Activated CD4-positive, alpha-beta T cell treated with anti-CD3 and anti-CD28 coated beads, Interleukin-10, Interleukin-2, amounts not matched to agents 100 ng/mL and 50 ng/mL, durations not matched to agents 16 hours and 8 hours (primary cell): ENCODE measurements at regions not wholly inside any gene's neighbourhood (a gene's known extent, or its start where the extent isn't known, plus 50 kb on each side); places are given as distances from the start of the nearest gene placed in this dataset.

Experiments used
- DNase-seq: peaks from one replicate; pipeline ENCODE4 v3.0.0-alpha.2; 2020

DNA sequence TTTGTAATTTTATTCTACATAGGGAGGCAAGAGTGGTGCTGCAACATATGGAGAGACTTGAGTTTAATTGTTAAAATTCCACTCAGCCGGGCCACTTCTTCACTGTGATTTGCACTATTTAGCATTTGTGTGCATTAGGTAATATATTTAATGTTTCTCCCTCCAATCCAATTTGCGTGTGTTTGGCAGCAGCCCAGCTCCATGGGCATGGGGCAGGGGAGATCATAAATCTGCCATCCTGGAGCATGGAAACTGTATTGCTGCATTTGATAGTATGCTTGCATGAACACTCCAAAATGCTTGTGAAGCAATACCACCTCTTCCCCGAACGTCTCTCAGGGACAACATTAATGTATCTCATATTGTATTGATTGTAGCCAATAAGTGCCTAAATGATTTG is 339.1 kb upstream of the RBFOX1 start:
- no peak for DNase-seq

DNA sequence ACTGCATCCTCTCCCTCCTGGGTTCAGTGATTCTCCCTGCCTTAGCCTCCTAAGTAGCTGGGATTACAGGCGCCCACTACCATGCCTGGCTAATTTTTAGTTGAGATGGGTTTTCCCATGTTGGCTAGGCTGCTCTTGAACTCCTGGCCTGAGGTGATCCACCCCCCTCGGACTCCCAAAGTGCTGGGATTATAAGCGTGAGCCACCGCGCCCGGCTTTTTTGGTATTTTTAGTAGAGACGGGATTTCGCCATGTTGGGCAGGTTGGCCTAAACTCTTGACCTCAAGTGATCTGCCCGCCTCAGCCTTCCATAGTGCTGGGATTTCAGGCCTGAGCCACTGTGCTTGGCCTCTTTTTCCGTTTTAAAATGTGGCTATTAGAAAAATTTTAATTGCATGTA is 343.8 kb upstream of the RBFOX1 start:
- DNase-seq, result no peak

DNA sequence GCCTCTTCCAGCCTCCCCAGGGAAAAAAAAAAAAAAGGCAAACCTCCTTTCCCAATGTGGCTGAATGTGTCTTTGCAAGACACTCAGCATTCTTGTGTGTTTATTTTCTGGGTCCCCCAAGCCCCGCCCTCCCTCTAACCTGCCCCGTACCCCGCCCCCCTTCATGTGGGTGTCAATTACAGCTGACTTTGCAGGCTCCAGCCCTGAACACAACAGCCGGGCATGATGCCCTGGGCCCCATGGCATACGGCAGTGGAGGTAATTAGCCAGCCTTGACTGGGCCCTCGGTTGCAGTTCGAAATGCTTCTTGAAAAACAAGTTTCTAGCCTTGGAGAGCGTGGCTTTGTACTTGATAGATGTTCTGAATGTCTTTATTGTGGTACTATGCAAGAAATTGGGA is 354.7 kb upstream of the RBFOX1 start:
- DNase-seq, result no peak

DNA sequence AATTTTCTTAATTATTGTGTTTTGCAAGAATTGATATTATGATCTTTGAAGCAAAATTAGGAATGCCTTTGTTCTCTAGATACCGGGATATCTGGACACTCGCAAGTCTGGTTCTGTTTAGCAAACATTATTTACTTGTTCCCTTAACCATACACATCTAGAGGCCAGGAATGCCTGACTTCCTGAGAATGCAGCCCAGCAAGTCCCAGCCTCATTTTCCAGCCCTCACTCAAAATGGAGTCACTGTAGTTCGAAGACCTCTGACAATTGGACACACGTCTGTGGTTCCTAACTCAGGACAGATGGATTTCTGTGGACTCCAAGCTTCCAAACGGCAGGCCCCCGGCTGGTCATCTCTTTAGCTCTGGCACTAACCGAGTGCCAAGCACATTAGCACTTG is 355.4 kb upstream of the RBFOX1 start:
- no peak for DNase-seq

DNA sequence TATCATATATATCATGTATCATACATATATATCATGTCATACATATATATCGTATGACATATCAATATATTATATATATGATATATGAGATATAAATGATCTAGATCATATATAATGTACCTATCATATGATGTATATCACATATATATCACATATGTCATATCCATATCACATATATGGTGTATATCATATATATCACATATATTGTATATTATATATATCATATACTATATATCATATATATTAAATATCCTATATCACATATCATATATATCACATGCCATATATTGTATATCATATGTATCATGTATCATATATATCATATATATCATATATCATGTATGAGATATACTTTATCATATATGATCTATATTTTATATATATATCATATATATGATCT is 355.9 kb upstream of the RBFOX1 start:
- DNase-seq, result no peak

DNA sequence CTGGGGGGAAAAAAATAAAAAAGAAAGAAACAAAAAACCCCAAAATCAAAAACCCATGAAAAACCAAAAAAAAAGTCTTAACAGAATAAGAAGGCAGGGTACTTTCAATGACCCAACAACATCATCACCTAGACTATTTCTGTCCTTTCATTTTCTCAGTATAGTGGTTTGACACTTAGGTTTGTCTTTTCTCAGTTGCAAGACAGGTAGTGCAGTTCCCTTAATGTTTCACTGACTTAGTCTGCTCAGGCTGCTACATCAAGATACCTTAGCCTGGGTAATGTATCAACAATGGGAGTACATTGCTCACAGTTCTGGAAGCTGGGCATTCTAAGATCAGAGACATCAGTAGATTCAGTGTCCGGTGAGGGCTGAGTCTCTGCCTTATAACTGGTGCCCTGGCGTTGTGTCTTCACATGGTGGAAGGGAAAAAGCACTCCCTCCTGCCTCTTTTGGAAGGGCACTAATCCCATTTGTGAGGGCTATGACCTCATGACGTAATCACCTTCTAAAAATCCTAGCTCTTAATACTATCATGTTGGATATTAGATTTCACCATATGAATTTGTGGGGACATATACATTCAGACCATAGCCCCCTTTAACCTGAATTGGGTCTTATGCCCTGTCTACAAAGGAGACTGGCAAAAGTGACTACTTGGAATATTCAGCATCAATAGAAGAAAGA is 362.3 kb upstream of the RBFOX1 start:
- no peak for DNase-seq

DNA sequence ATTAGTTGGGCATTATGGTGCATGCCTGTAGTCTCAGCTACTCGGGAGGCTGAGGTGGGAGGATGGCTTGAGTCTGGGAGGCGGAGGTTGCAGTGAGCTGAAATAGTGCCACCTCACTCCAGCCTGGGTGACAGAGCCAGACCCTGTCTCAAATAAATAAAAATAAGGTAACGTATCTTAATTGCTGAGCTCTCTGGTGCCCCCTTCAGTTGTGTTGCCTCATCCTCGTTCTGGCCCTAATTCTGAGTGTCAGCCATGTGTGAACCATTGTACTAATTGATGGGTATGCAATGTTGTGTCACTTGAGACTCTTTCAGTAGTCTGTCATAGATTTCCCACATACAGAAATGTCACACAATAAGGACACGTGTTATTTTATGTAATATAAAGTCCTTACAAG is 363.1 kb upstream of the RBFOX1 start:
- DNase-seq, result no peak

DNA sequence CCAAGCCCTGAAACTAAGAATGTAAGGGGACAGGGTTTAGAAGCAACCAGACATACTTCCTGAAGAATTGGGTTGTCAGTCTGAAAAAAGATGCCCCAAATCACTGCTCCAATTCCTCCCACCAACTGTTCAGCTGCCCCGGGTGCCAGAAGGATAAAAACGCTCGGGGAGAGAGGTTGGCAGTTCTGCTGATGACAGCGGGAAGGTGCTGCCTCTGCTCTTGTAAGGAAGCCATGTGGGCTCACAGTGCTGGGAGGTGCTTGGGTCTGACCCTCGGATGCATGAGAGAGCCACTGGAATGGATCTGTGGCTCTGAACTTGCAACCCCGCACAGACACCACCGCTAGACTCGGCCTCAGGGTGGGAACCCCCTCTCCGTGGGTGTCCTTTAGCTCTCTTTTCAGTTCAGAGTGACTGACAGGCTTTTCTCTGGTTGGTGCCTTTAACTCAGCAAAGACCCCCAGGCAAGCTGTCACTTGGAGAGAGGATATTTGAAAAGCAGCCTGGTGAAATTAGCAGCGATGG is 364.8 kb upstream of the RBFOX1 start:
- no peak for DNase-seq

DNA sequence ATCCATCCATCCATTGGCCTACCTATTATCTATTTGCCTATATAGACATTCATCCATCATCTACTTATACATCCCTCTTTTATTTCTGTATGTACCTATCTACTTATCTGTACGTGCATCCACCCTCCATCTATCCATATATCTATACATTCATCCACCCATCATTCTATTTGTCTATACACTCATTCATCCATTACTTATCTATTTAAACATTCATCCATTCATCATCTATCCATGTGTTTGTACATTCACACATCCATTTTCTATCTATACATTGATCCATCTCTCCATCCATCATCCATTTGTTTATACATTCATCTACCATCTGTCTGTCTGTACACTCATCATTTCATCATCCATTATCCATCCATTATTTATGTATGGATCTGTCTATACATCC is 365.7 kb upstream of the RBFOX1 start:
- no peak for DNase-seq

DNA sequence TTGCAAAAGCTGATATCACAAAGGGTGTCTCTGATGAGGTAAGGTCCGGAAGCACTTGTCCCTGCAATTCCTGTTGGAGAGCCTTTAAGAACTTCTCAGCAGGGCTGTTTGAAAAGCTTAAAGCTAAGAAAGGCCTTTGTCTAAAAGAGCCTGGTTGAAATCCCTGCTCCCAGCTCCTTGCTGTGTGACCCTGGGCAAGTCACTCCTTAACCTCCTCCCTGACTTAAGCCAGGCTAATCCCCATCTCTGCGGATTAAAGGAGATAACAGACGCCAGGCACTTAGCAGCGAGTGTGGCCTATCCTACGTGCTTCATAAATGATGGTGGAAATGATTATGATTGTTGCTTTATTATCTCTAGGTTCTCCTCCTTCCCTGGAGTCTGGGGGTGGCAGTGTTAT is 368.0 kb upstream of the RBFOX1 start:
- DNase-seq, result no peak

DNA sequence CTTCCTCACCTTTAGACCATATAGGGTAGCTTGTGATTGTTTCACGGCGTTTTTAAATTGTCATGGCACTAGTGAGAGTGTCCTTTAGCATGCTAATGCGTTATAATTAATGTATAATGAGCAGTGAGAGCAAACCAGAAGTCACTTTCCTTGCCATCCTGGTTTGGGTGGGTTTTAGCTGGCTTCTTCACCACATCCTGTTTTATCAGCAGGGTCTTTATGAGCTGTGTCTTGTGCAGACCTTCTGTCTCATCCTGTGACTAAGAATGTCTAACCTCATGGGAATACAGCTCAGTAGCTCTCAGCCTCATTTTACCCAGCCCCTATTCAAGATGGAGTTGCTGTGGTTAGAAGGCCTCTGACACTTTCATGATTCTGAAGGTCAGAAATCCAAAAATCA is 370.9 kb upstream of the RBFOX1 start:
- DNase-seq, result no peak

DNA sequence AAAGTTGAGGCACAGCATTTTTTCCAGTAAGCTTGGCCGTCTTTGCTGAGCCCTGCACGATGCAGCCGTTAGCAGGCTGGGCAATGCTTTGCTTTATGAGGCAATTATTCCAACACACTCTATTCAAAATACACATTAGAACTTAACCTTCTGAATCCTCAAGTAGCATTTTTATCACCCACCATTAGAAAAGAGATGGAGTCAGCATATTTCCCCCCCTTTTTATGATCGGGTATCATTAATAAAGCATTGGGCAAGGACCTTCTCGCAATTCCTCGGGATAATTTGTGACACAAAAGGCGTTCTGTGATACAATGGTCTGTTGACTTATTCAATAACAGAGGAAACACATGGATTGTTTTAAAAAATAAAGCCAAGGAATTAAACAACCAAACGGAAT is 374.5 kb upstream of the RBFOX1 start:
- no peak for DNase-seq

DNA sequence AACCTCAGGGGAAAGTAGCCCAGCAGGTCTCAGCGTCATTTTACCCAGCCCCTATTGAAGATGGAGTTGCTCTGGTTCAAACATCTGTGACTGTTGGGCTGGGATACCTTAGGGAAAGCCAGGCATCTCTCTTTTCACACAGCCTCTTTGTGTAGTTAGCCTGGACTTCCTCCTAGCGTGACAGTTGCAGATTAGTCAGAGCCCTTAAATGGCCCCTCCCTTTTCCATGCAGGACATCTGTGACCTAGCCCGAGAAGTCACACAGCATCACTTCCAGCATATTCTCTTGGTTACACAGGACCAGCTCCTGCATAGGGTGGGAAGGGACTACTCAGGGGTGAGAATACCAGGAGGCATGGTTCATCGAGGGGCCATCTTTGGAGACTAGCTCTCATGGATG is 375.0 kb upstream of the RBFOX1 start:
- DNase-seq, result no peak

DNA sequence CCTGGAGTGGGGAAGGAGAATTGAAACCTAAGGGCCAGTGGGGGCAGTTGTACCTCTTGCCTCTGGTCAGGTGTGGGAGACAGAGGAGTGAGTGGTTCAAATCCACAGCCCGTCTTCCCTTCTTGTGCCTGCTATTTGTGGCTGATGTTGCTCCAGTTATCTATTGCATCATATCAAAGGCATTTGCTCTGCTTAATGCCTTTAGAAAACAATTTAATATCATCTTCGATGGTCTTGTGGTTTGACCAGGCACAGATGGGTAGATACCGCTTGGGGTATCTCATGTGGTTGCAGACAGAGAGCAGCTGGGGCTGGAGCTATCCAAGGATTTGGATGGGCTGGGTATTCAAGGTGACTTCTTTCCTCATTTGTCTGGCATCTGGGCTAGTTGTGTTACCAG is 376.1 kb upstream of the RBFOX1 start:
- DNase-seq, result no peak

DNA sequence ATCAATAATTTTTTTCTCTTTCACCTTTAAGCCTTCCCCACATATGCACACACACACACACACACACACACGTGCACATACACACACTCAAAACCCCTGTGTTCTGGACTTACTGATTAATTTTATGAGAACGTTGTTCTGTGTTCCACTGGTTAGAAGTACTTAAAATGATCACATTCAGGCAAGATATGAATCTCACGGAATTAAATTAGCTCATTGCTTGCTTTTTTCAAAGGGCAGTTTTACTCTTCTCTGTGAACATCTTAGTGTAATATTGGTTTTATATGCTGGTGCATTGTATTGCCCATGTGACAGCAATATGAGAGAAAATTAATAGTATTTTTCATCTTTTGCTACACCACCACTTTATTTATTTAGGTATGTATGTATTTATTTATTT is 377.3 kb upstream of the RBFOX1 start:
- no peak for DNase-seq

DNA sequence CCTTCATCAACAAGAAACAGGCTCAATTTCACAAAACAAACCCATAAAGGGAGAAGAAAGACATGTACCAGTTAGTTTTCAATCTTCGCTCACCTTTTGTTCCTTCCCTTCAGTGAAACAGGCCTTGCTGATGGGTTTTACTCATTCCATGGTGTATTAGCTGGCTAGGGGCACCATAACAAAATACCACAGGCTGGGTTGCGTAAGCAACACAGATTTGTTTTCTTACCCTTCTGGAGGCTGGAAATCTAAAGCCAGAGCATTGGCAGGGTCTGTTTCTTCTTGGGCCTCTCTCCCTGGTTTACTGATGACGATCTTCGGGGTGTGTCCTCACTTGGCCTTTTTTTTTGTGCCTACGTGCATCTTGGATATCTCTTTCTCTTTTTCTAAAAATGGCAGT is 383.4 kb upstream of the RBFOX1 start:
- no peak for DNase-seq

DNA sequence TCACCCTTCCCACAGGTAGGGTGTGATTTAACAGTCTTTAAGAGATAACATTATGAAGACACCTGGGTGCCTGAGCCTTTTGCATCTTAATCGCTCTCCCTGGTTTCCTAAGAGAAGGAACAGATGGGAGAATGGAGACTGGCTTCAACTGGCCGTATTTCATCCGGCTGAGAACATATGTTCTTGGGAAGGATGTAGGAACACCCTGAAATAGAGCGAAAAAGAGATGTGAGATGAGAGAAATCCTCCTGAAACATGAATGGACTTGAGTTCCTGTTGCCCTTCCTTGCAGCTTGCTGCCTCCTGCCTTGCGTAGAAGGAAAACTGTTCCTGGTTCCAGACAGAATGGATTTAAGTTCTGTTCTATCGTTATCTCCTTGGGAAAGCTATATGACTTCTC is 385.4 kb upstream of the RBFOX1 start:
- no peak for DNase-seq

DNA sequence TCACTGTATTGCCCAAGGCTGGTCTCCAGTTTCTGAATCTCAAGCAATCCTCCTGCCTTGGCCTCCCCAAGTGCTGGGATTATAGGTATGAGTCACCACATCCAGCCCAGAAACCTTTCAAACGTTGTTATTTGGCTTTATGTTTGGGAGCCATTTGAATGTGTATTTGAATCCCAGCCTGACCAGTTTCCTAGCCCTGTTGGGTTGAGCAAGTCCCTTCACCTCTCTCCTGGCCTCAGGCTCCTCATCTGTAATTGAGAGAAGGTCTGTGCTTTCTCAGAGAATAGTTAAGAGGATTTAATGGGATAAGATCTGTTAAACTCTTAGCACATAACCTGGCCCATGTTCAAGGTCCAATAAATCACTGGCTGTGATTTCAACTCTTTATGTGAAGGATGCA is 385.8 kb upstream of the RBFOX1 start:
- DNase-seq, result no peak

DNA sequence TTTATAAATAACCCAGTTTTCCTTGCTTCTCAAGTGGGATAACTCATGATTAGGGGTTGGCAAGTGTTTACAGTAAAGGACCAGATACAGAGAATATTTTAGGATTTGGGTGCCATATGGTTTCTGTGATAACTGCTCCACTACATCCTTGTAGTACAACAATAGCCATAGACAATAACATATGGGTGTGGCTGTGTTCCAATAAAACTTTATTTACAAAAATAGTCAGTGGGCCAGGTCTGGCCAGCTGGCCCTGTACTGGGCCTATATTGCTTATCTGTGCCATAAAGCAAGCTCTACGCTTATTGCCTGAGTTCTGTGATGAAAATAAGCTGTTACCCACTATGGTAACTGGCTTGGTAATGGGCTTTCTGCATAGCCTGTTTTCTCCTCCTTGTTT is 386.5 kb upstream of the RBFOX1 start:
- DNase-seq, result no peak

DNA sequence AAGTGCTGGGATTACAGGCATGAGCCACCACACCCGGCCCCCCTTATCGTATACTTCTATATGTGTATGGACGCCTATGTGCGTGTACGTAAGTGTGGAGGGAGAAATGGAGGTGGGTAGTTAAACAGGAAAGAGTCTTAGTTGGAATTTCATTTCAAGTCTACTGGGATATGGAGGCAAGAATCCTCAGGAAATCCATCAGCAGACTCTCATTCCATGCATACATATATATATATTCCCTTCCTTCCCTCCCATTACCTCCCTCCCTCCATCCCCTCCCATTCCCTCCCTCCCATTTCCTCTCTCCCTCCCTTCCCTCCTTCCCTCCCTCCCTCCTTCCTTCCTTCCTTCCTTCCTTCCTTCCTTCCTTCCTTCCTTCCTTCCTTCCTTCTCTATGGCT is 391.7 kb upstream of the RBFOX1 start:
- no peak for DNase-seq

DNA sequence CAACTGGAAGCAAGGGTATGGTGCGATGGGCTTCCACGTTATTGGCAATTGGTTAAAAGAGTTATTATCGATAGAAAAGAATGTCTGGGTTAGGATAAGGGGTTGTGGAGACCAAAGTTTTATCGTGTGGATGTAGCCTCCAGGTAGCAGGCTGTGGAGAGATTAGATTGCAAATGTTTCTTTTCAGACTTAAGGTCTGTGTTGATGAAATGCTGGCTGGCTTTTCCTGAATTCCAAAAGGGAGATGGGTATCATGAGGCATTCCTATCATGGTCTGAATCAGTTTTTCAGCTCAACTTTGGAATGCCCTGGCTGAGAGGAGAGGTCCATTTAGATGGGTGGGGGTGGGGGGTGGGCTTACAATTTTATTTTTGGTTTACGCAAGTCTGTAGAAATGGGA is 395.0 kb upstream of the RBFOX1 start:
- no peak for DNase-seq

DNA sequence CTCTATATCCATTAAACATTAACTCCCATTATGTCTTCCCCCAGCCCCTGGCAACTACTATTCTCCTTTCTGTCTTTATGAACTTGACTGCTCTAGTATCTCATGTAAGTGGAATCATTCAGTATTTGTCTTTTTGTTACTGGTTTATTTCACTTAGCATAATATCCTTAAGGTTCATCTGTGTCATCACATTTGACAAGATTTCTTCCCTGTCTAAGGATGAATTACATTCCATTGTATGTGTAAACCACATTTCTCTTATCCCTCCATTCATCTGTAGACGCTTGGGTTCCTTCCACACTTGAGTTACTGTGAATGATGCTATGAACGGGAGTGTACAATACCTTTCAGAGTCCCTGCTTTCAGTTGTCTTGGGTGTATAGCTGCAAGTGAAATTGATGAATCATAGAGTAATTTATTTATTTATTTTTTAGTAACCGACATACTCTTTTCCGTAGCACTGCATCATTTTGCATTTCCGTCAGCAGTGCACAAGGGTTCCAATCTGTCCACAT is 399.7 kb upstream of the RBFOX1 start:
- DNase-seq, result no peak

DNA sequence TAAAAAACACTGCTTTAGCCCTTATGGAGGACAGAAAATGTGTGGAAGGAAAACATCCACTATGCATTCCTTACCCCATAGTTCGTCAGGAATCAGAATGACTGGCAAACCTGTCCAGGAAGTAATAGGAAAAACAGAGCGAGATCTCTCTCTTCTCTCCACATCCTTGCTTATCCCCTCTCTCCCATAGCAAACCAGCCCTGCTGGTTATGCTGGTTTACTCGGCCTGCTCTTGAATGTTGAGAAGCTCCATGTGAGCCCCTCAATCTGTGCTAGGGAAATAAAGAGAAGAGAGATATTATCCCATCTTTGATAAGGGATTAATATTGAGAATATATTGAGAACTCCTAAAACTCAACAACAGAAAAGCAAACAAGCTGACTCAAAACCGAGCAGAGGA is 402.8 kb upstream of the RBFOX1 start:
- no peak for DNase-seq

DNA sequence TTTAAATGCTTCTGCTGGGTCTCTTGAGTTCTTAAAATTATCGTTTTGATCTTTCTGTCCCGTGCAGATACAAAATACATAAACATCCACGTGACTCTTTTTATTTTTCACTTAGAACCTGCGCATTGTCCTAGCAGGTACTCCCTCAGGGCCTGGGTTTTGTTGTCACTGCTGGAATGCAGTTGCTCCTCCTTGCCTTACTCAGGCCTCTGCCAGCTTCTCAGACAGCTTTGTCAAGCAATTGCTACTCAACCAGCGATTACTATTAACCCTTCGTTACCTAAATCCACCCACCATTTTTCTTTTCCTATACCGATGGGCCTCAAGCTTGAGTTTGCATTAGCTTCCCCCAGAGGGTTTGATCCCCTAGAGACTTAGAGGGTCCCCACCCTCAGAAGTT is 405.9 kb upstream of the RBFOX1 start:
- no peak for DNase-seq

DNA sequence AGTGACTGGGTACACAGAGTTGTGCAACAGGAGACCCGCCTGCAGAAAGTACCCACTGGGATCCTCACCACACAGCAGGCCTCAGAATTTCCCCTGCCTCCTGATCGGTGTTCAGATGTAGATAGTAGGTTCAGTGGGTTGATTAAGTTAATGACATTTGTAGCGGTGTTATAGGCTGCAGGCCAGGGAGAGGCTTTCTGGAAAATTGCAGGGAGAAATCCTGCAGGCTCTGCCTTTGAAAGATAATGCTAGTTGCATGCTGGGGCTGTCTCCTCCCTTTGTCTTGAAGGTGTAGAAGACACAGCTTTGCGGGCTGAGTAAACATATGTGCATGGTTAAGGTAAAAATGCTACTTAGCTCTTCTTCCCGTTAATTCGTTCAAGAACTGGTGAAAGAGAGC is 406.3 kb upstream of the RBFOX1 start:
- no peak for DNase-seq
